Keratinocyte (primary cell): ENCODE measurements at regions not wholly inside any gene's neighbourhood (a gene's known extent, or its start where the extent isn't known, plus 50 kb on each side); places are given as distances from the start of the nearest gene placed in this dataset.

ENCODE experiments used
- DNase-seq: peaks from one replicate; pipeline ENCODE4 v3.0.0-alpha.2; 2011; ENCODE audit warnings: low read depth, missing footprints, low spot score
- FAIRE-seq: peaks from 2 replicates; lab custom pipeline; 2011; peaks lifted over from hg19 to GRCh38; lab: Jason Lieb, UNC
- H2AFZ ChIP-seq: 2 replicates; pipeline ENCODE4 v1.6.0; 2012; ENCODE audit warnings: low read length, control low read depth, inconsistent platforms; ENCODE audit not compliant: control insufficient read depth
- H3K27ac ChIP-seq: 2 replicates; pipeline ENCODE4 v1.5.1; 2011; ENCODE audit warnings: low read length; ENCODE audit not compliant: control insufficient read depth, insufficient read depth
- H3K27me3 ChIP-seq: 3 replicates; pipeline ENCODE4 v1.6.0; 2011; ENCODE audit warnings: low read length; ENCODE audit not compliant: control insufficient read depth, insufficient read depth; ENCODE audit errors: extremely low read depth
- H3K36me3 ChIP-seq, 2 experiments: 2 replicates in 1 of 2; 3 replicates in 1 of 2; pipeline ENCODE4 v1.5.1; 2011; ENCODE audit warnings: low read length in 2 of 2, mild to moderate bottlenecking in 1 of 2; ENCODE audit not compliant: control insufficient read depth in 2 of 2, insufficient read depth in 2 of 2; ENCODE audit errors: extremely low read depth in 1 of 2
- H3K4me1 ChIP-seq: 3 replicates; pipeline ENCODE4 v1.5.1; 2011; ENCODE audit warnings: low read length; ENCODE audit not compliant: control insufficient read depth, insufficient read depth; ENCODE audit errors: extremely low read depth
- H3K4me2 ChIP-seq: 3 replicates; pipeline ENCODE4 v1.6.0; 2011; ENCODE audit warnings: low read depth, low read length; ENCODE audit not compliant: control insufficient read depth, insufficient read depth; ENCODE audit errors: extremely low read depth
- H3K4me3 ChIP-seq, 3 experiments: fragments of 200-600 bp in 1 of 3; sonication (generic) in 1 of 3; 2 replicates in 2 of 3; 3 replicates in 1 of 3; pipeline ENCODE4 v1.5.1; 2011 to 2016; ENCODE audit warnings: low read length in 3 of 3, mild to moderate bottlenecking in 3 of 3, control low read depth in 2 of 3, inconsistent platforms in 1 of 3, low read depth in 1 of 3, mixed read lengths in 1 of 3, mixed run types in 1 of 3, moderate library complexity in 1 of 3; ENCODE audit not compliant: control insufficient read depth in 2 of 3, insufficient read depth in 2 of 3; ENCODE audit errors: extremely low read depth in 1 of 3
- H3K79me2 ChIP-seq: 2 replicates; pipeline ENCODE4 v1.6.0; 2012; ENCODE audit warnings: low read length; ENCODE audit not compliant: control insufficient read depth, insufficient read depth
- H3K9ac ChIP-seq: 3 replicates; pipeline ENCODE4 v1.6.0; 2011; ENCODE audit warnings: low read length; ENCODE audit not compliant: control insufficient read depth, insufficient read depth; ENCODE audit errors: extremely low read depth
- H3K9me1 ChIP-seq: 3 replicates; pipeline ENCODE4 v1.6.0; 2011; ENCODE audit warnings: low read length; ENCODE audit not compliant: control insufficient read depth, insufficient read depth; ENCODE audit errors: extremely low read depth
- H3K9me3 ChIP-seq: 2 replicates; pipeline ENCODE4 v1.5.1; 2012; ENCODE audit warnings: low read depth, low read length; ENCODE audit not compliant: control insufficient read depth
- H4K20me1 ChIP-seq: 3 replicates; pipeline ENCODE4 v1.6.0; 2011; ENCODE audit warnings: low read length; ENCODE audit not compliant: control insufficient read depth, insufficient read depth; ENCODE audit errors: extremely low read depth
- EZH2 ChIP-seq: IDR thresholded peaks from one replicate; pipeline ENCODE4 v1.6.1; 2012; ENCODE audit warnings: inconsistent platforms, mild to moderate bottlenecking, low read length, moderate library complexity
- dilution Hi-C: fragments of 300-500 bp; cut with MboI; formaldehyde crosslinking; loops from one replicate; pipeline ENCODE4 v1.7.0; 2020; ENCODE audit warnings: low sequenced_read_pairs; ENCODE audit not compliant: extremely low pct_ligation_motif_present
- TF ChIP-seq, protein P1 (sequence below), 3 experiments: IDR thresholded peaks in 1 of 3; conservative IDR thresholded peaks in 1 of 3; optimal IDR thresholded peaks in 1 of 3; 2 replicates in 2 of 3; 3 replicates in 1 of 3; pipeline versions ENCODE3 to v1.5.1; 2011; ENCODE audit warnings: low read length in 3 of 3, mild to moderate bottlenecking in 3 of 3, moderate library complexity in 2 of 3, control low read depth in 1 of 3, inconsistent platforms in 1 of 3; ENCODE audit not compliant: insufficient read depth in 2 of 3; ENCODE audit errors: extremely low read depth in 1 of 3

DNA sequence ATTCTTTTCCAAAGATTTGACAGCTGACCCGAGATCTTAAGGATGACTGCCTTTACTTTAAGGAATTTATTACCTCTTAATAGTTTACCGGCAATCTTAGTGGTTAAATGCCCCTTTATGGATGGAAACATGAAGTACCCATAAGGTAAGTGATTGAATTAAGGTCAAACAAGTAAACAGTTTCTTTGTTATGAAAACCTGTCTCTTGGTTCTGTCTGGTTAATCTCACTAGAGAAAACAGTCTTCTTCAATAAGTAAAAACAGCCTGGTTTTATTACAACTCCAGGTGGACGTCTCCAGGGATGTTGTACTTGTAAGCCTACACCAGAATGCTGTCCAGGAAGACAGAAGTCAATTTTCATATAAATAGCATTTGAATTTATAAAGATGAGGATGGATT, 161.8 kb upstream of the MTPN start:
- no peak overlapping the region for H3K27ac ChIP-seq
- H3K9me1 ChIP-seq = no peaks in the 10 kb centered on the region
- H4K20me1 ChIP-seq = no peaks in the 10 kb centered on the region
- no peak for FAIRE-seq
- no peak overlapping the region for H2AFZ ChIP-seq
- H3K4me1 ChIP-seq = no peaks in the 10 kb centered on the region
- H3K79me2 ChIP-seq = no peaks in the 10 kb centered on the region
- H3K4me2 ChIP-seq = no peak overlapping the region
- no peaks in the 10 kb centered on the region for H3K36me3 ChIP-seq
- no peak overlapping the region for H3K4me3 ChIP-seq
- no peak for TF ChIP-seq EZH2
- TF ChIP-seq, protein P1, sequence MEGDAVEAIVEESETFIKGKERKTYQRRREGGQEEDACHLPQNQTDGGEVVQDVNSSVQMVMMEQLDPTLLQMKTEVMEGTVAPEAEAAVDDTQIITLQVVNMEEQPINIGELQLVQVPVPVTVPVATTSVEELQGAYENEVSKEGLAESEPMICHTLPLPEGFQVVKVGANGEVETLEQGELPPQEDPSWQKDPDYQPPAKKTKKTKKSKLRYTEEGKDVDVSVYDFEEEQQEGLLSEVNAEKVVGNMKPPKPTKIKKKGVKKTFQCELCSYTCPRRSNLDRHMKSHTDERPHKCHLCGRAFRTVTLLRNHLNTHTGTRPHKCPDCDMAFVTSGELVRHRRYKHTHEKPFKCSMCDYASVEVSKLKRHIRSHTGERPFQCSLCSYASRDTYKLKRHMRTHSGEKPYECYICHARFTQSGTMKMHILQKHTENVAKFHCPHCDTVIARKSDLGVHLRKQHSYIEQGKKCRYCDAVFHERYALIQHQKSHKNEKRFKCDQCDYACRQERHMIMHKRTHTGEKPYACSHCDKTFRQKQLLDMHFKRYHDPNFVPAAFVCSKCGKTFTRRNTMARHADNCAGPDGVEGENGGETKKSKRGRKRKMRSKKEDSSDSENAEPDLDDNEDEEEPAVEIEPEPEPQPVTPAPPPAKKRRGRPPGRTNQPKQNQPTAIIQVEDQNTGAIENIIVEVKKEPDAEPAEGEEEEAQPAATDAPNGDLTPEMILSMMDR (optimal IDR thresholded peaks at IDR 0.05 in 1 of 3, IDR thresholded peaks at IDR 0.05 in 1 of 3, conservative IDR thresholded peaks at IDR 0.05 in 1 of 3; ENCODE audit: extremely low read depth in 1 of 3, insufficient read depth in 2 of 3, low read length in 3 of 3) = no peak
- dilution Hi-C loops = no loop called here
- H3K9me3 ChIP-seq = no peaks in the 10 kb centered on the region
- no peak overlapping the region for H3K9ac ChIP-seq
- DNase-seq = no peak
- H3K27me3 ChIP-seq = no peaks in the 10 kb centered on the region

DNA sequence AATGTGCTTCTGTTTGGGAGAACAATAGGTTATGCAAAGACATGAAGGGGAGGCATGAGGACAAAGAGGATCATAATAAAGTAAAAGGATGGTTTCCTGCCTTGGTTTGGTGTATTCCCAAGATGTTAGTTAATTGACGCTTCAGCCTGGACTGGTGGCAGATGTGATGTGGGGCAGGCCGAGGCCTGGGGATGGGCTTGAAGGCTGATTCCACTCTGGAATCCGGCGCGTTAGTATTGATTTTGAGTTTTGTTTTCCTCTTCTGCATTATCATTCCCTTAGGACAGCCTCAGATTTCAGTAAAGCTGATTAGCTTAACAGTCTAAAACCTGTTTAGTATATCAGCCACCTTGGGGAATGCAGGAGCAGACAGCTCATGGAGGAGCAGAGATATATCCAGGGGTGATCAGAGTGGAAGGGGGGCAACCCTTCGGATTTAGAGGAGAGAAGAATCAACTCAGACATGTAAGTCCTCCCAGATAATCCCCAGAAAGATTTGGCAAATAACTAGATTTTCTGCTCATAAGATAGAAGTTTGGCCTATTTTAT, 159.8 kb upstream of the MTPN start:
- dilution Hi-C loops = no loop called here
- Histone ChIP-seq H3K79me2 (no peaks in the 10 kb centered on the region), H3K4me1 (no peaks in the 10 kb centered on the region), H3K9ac (no peak overlapping the region), H3K9me3 (no peaks in the 10 kb centered on the region), H3K27ac (no peak overlapping the region), H2AFZ (no peak overlapping the region), H3K36me3 (no peaks in the 10 kb centered on the region), H3K27me3 (no peaks in the 10 kb centered on the region), H3K9me1 (no peaks in the 10 kb centered on the region), H3K4me2 (no peak overlapping the region), H4K20me1 (no peaks in the 10 kb centered on the region), H3K4me3 (no peak overlapping the region)
- DNase-seq = no peak
- TF ChIP-seq, protein P1 (optimal IDR thresholded peaks at IDR 0.05 in 1 of 3, IDR thresholded peaks at IDR 0.05 in 1 of 3, conservative IDR thresholded peaks at IDR 0.05 in 1 of 3; ENCODE audit: extremely low read depth in 1 of 3, insufficient read depth in 2 of 3, low read length in 3 of 3) = no peak
- TF ChIP-seq EZH2 = no peak
- FAIRE-seq = no peak
